GM23338 (cell line): ENCODE measurements at regions not wholly inside any gene's neighbourhood (a gene's known extent, or its start where the extent isn't known, plus 50 kb on each side); places are given as distances from the start of the nearest gene placed in this dataset.

Experiments
- CREB1 ChIP-seq: fragments of 250-450 bp; sonication (Bioruptor Pico); IDR thresholded peaks from 2 replicates; pipeline ENCODE4 v1.5.0; 2020; ENCODE audit warnings: low read depth, mild to moderate bottlenecking, moderate library complexity
- CTCF ChIP-seq, 2 experiments: fragments of 200-600 bp in 1 of 2; sonication (generic) in 1 of 2; conservative IDR thresholded peaks; 2 replicates each; pipeline versions ENCODE4 v1.5.1 to v1.6.1; 2016 to 2017; ENCODE audit warnings: antibody characterized with exemption in 2 of 2, low read depth in 2 of 2, mild to moderate bottlenecking in 2 of 2, moderate library complexity in 1 of 2
- EZH2 ChIP-seq: fragments of 200-600 bp; sonication (generic); IDR thresholded peaks from one replicate; pipeline ENCODE4 v1.8.0; 2017; ENCODE audit warnings: antibody characterized with exemption, mild to moderate bottlenecking, low read depth; ENCODE audit not compliant: unreplicated experiment
- EZH2phosphoT487 ChIP-seq: fragments of 200-600 bp; sonication (generic); IDR thresholded peaks from one replicate; pipeline ENCODE4 v1.8.1; 2018; ENCODE audit warnings: antibody characterized with exemption; ENCODE audit not compliant: unreplicated experiment
- REST ChIP-seq: IDR thresholded peaks from one replicate; pipeline ENCODE4 v1.6.1; 2018; ENCODE audit warnings: antibody characterized with exemption; ENCODE audit not compliant: unreplicated experiment
- ZNF114 ChIP-seq: fragments of 250-450 bp; sonication (Bioruptor Pico); IDR thresholded peaks from 2 replicates; pipeline ENCODE4 v1.5.0; 2020; ENCODE audit warnings: mild to moderate bottlenecking, moderate library complexity
- ZNF331 ChIP-seq: fragments of 250-450 bp; sonication (Bioruptor Pico); IDR thresholded peaks from 2 replicates; pipeline ENCODE4 v1.5.0; 2020; ENCODE audit warnings: low read depth, mild to moderate bottlenecking, moderate library complexity
- ZNF462 ChIP-seq: fragments of 250-450 bp; sonication (Bioruptor Pico); IDR thresholded peaks from 2 replicates; pipeline ENCODE4 v1.5.0; 2020; ENCODE audit warnings: mild to moderate bottlenecking, moderate library complexity

GRCh38 chr11:121946514-121946913, 169.5 kb downstream of the BLID start:
- no peak for TF ChIP-seq CTCF (conservative IDR thresholded peaks at IDR 0.05; ENCODE audit: low read depth in 2 of 2)
- no peak for TF ChIP-seq ZNF331 (CRISPR knock-in tag)
- no peak for TF ChIP-seq CREB1 (CRISPR knock-in tag)
- TF ChIP-seq REST: no peak
- TF ChIP-seq EZH2: no peak
- TF ChIP-seq ZNF114 (CRISPR knock-in tag): no peak
- no peak for TF ChIP-seq EZH2phosphoT487
- no peak for TF ChIP-seq ZNF462 (CRISPR knock-in tag)
